SK-N-MC (cell line): ENCODE measurements at regions not wholly inside any gene's neighbourhood (a gene's known extent, or its start where the extent isn't known, plus 50 kb on each side); places are given as distances from the start of the nearest gene placed in this dataset.

ENCODE experiments used
- DNase-seq: peaks from one replicate; pipeline ENCODE4 v3.0.0-alpha.2; 2011; ENCODE audit warnings: low read depth, low spot score
- H3K27ac ChIP-seq: fragments of 200-600 bp; sonication (generic); 2 replicates; pipeline ENCODE4 v1.5.1; 2016; ENCODE audit warnings: mixed run types
- H3K36me3 ChIP-seq: fragments of 200-600 bp; sonication (generic); 2 replicates; pipeline ENCODE4 v1.6.1; 2017; ENCODE audit warnings: antibody characterized with exemption, low read length, mixed read lengths; ENCODE audit not compliant: insufficient read depth
- H3K4me3 ChIP-seq: fragments of 200-600 bp; sonication (generic); 2 replicates; pipeline ENCODE4 v1.5.1; 2016
- H3K9ac ChIP-seq: fragments of 200-600 bp; sonication (generic); 2 replicates; pipeline ENCODE4 v1.8.0; 2017; ENCODE audit warnings: mixed run types, mixed read lengths; ENCODE audit not compliant: insufficient read length
- H3K9me3 ChIP-seq: fragments of 200-600 bp; sonication (generic); 2 replicates; pipeline ENCODE4 v1.6.1; 2017; ENCODE audit warnings: low read depth, mild to moderate bottlenecking, antibody characterized with exemption, low read length, moderate library complexity, mixed read lengths
- EZH2 ChIP-seq: fragments of 200-600 bp; sonication (generic); IDR thresholded peaks from one replicate; pipeline ENCODE4 v1.6.1; 2017; ENCODE audit warnings: antibody characterized with exemption
- FOXP2 ChIP-seq: optimal IDR thresholded peaks from 2 replicates; pipeline ENCODE3; 2011; ENCODE audit warnings: mild to moderate bottlenecking, moderate library complexity; ENCODE audit not compliant: insufficient read depth; ENCODE audit errors: extremely low read length, control extremely low read depth
- POLR2AphosphoS5 ChIP-seq: IDR thresholded peaks from 2 replicates; pipeline ENCODE4 v1.6.1; 2012; ENCODE audit warnings: mild to moderate bottlenecking, low read depth, low read length, borderline replicate concordance

DNA sequence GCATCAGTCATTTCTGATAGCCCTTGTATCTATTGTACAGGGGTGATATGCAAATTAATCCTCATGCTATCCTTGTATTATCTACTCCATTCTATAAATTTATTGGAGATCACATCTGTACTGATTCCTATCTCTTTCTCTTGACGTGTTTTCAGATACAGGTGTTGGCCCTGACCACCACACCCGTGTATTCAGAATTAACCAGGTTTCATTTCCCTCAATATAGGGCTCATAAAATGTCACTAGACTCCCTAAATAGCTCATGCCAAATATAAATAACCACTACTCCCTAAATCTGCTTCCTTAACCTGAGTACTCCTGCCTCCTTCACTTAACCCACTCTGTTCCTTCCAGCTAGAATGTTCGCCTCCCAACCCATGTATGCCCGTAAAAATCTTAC is 522.8 kb upstream of the KLF4 start:
- Histone ChIP-seq H3K4me3 (no peak overlapping the region), H3K27ac (no peak overlapping the region), H3K36me3 (no peaks in the 10 kb centered on the region), H3K9ac (no peak overlapping the region), H3K9me3 (no peaks in the 10 kb centered on the region)
- no peak for DNase-seq
- TF ChIP-seq FOXP2 (no peak), EZH2 (no peak), POLR2AphosphoS5 (no peak)

DNA sequence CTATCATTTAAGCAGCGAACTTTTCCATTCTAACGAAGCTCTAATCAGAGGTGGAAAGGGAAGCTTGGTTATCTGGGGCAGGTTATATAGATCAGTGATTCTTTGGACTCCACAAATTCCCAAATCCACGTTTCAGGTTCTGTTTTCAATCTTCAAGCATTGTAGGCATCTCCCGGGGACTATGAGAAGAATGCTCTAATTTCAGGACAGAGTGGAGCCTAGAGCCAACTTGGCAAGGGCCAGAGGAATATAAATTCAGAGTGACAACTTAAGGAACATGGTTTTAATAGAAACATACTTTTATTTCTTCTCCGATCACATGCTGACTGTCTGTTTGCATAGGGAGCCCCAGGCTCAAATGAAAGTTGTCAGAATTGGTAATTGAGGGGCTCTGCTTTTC is 514.0 kb upstream of the KLF4 start:
- Histone ChIP-seq H3K9ac (no peak overlapping the region), H3K9me3 (no peaks in the 10 kb centered on the region), H3K27ac (no peak overlapping the region), H3K4me3 (no peak overlapping the region), H3K36me3 (no peaks in the 10 kb centered on the region)
- TF ChIP-seq POLR2AphosphoS5 (no peak), EZH2 (no peak), FOXP2 (no peak)
- DNase-seq = no peak

DNA sequence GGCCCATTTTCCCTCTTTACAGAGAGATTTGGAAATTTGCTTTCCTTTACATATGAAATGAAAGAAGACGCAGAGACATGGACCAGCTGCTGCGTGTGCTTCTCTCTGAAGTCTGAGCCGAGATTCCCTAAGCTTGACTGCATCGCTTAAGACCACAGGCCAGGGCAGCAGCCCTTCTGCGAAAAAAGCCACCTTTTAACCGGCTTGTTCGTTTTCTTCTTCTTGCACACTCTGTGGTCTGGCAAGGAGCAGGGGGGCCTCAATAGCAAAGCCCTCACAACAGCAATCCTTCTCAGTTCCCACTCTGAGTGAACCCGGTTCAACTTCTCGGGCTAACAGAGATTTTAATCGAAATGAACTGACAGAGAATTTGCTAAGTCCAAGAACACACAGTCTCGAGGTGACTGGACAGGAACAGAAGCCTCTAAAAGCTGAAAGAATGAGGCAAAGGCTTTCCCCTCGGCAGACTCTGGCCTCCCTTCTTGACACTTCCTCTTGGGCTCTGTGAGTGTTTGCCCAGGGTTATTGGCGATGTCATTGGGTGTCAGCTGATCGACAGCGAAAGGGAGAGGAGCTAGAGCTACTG is 512.9 kb upstream of the KLF4 start:
- no peaks in the 10 kb centered on the region for H3K36me3 ChIP-seq
- no peak overlapping the region for H3K4me3 ChIP-seq
- no peak overlapping the region for H3K9ac ChIP-seq
- no peak for DNase-seq
- no peaks in the 10 kb centered on the region for H3K9me3 ChIP-seq
- no peak for TF ChIP-seq FOXP2
- no peak for TF ChIP-seq EZH2
- TF ChIP-seq POLR2AphosphoS5 = no peak
- H3K27ac ChIP-seq = no peak overlapping the region

DNA sequence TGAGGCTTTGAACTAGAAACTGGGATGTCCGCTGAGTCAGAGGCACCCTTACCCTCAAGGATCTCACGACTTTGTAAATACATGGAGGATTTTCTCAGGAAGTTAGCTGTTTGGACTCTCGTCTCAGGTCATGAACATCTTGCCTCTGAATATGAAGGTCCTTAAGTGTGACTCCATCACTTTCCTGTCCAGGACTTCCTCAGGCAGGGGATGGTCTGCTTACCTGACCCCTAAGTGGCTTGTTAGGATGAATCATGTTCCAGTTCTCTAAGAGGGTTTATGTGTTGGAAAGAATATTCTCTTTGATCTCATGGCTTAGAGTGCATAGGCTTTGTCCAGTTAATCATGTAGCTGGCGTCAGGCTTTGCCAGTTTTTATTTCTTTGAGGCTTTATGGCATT is 511.7 kb upstream of the KLF4 start:
- Histone ChIP-seq H3K9me3 (no peaks in the 10 kb centered on the region), H3K36me3 (no peaks in the 10 kb centered on the region), H3K27ac (no peak overlapping the region), H3K4me3 (no peak overlapping the region), H3K9ac (no peak overlapping the region)
- DNase-seq = no peak
- TF ChIP-seq POLR2AphosphoS5 = no peak
- TF ChIP-seq EZH2 = no peak
- no peak for TF ChIP-seq FOXP2

DNA sequence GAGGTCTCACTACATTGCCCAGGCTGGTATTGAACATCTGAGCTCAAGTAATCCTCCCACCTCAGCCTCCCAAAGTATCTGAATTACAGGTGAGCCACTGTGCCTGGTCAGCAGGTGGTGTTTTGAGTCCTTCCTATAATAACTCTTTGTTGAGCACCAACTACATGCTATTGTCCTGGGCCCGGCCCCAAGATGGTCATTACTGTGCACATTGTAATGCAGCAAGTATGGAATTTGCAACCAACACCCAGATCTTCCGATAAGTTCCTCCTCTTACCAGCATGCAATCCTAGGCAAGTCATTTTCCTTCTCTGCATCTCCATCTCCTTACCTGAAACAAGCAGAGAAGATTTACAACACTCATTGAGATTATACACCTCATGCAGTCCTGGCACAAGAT is 510.3 kb upstream of the KLF4 start:
- DNase-seq = no peak
- Histone ChIP-seq H3K36me3 (no peaks in the 10 kb centered on the region), H3K27ac (no peak overlapping the region), H3K9ac (no peak overlapping the region), H3K9me3 (no peaks in the 10 kb centered on the region), H3K4me3 (no peak overlapping the region)
- TF ChIP-seq POLR2AphosphoS5 (no peak), EZH2 (no peak), FOXP2 (no peak)

DNA sequence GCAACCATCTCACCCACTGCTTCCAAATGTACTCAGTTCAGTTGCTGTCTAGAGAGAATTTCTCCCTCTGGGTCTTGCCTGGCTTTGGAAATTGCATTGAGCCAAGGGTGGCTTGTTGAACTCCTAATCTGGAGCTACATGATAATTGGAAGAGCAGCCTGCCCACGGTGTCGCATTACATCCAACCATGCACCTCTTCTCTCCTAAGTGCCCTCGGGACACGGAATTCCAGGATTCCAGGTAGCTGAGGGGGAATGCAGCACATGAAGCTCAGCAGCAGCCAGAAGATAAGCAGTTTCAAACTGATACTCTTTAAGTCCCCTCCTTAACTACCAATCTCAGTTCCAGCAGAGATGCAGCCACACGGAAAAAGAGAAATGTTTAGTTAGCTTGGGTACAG is 509.4 kb upstream of the KLF4 start:
- no peaks in the 10 kb centered on the region for H3K9me3 ChIP-seq
- no peak overlapping the region for H3K27ac ChIP-seq
- no peak for TF ChIP-seq POLR2AphosphoS5
- no peak for TF ChIP-seq EZH2
- no peak for TF ChIP-seq FOXP2
- no peak overlapping the region for H3K4me3 ChIP-seq
- no peak overlapping the region for H3K9ac ChIP-seq
- no peak for DNase-seq
- no peaks in the 10 kb centered on the region for H3K36me3 ChIP-seq

DNA sequence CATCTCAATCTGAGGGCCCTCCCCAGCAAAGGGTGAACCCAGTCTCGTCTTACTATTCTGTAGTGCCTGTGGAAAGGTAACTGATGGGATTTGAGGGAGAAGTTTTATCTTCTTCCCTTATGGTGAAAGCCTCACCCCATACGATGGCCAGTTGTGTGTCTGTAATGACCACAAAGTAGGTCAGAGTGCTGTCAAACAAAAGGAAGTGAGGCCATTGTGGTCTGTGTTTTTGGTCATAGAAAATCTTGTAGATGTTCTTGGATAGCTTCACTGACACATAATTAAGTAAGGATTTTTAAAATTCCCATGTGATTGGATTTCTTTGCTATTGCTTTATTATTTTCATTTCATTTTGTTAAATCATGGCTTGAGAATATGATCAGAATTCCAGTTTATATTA is 505.1 kb upstream of the KLF4 start:
- no peaks in the 10 kb centered on the region for H3K9me3 ChIP-seq
- H3K9ac ChIP-seq = no peak overlapping the region
- no peak overlapping the region for H3K27ac ChIP-seq
- H3K36me3 ChIP-seq = no peaks in the 10 kb centered on the region
- no peak overlapping the region for H3K4me3 ChIP-seq
- TF ChIP-seq EZH2 (no peak), POLR2AphosphoS5 (no peak), FOXP2 (no peak)
- DNase-seq = no peak

DNA sequence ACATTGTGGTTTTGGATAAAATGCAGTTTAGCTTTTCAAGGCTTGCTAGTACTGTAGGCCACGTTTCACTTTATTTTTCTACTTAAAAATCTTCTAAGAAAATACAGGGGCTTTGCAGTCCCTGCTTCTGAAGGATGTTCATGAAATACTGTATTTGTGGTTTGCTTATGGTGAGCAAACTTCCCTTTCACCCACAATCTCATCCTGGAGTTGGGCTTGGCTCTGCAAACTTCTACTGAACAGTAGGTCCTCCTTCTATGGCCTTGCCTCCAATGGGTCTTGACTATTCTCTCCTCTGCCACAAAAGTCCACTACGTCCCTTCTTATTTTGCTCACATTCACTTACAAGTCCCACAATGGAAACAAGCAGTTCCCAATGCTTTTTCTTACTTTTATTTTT is 502.7 kb upstream of the KLF4 start:
- H3K9ac ChIP-seq = no peak overlapping the region
- DNase-seq = no peak
- no peaks in the 10 kb centered on the region for H3K36me3 ChIP-seq
- no peak for TF ChIP-seq FOXP2
- TF ChIP-seq POLR2AphosphoS5 = no peak
- TF ChIP-seq EZH2 = no peak
- no peak overlapping the region for H3K4me3 ChIP-seq
- no peak overlapping the region for H3K27ac ChIP-seq
- no peaks in the 10 kb centered on the region for H3K9me3 ChIP-seq

DNA sequence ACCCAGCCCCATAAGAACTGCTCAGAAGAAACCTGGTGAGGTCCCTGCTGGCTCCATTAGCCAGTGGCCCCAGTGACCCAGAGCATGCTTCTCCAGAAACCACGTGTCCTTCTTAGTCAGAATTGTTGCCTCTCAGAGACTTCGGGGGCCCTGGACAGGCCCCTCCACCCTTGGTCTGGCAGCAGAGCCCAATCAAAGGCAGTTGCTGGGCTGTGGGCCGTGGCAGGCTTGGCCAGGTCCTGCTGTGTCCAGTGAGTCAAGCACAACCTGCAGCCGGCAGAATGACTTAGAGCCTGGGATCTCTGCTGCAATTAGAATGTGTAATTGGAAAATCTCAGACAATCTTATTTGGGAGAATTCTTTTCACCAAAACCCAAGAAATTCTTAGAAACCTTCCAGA is 502.0 kb upstream of the KLF4 start:
- no peak for TF ChIP-seq FOXP2
- no peak for TF ChIP-seq POLR2AphosphoS5
- no peak for TF ChIP-seq EZH2
- H3K27ac ChIP-seq = no peak overlapping the region
- no peak overlapping the region for H3K4me3 ChIP-seq
- DNase-seq = no peak
- H3K36me3 ChIP-seq = no peaks in the 10 kb centered on the region
- H3K9me3 ChIP-seq = no peaks in the 10 kb centered on the region
- H3K9ac ChIP-seq = no peak overlapping the region
